IMR-90 (cell line): ENCODE measurements at regions not wholly inside any gene's neighbourhood (a gene's known extent, or its start where the extent isn't known, plus 50 kb on each side); places are given as distances from the start of the nearest gene placed in this dataset.

ENCODE experiments used
- ATAC-seq: fragments of 200-7000 bp; cut with Tn5 transposase; 2 replicates; pipeline ENCODE4 v1.9.1; 2020; ENCODE audit warnings: low read depth, mild to moderate bottlenecking, moderate library complexity
- BruUV-seq: library from RNA; stranded (reverse); fragments of 400-500 nt; replicated peaks from 2 replicates; lab custom pipeline; 2021; lab: Mats Ljungman, UMichigan
- CTCF ChIA-PET: fragments of 300-600 bp; formaldehyde crosslinking; extraction: SDS; loops from one replicate; lab custom pipeline; 2021; ENCODE audit warnings: antibody characterized with exemption; lab: Yijun Ruan, JAX
- POLR2A ChIA-PET: fragments of 300-600 bp; sonication (Branson Sonifier 250); formaldehyde crosslinking; loops from one replicate; lab custom pipeline; 2022; ENCODE audit warnings: antibody characterized with exemption; ENCODE audit not compliant: unreplicated experiment; lab: Charles Lee
- DNase-seq: peaks from one replicate; pipeline ENCODE4 v3.0.0; 2013
- H2AFZ ChIP-seq: replicated peaks from 2 replicates; pipeline ENCODE3; 2013; ENCODE audit warnings: low read length, mild to moderate bottlenecking; ENCODE audit not compliant: poor library complexity
- H2AK5ac ChIP-seq: 2 replicates; pipeline ENCODE4 v1.6.1; 2013; ENCODE audit warnings: low read depth, low read length, inconsistent platforms
- H2AK9ac ChIP-seq: replicated peaks from 2 replicates; pipeline ENCODE3; 2013; ENCODE audit warnings: mild to moderate bottlenecking, low read depth, low read length, moderate library complexity; ENCODE audit not compliant: poor library complexity
- H2BK120ac ChIP-seq: 2 replicates; pipeline ENCODE4 v1.6.1; 2013; ENCODE audit warnings: low read depth, low read length, inconsistent platforms
- H2BK15ac ChIP-seq: 3 replicates; pipeline ENCODE4 v1.6.1; 2013; ENCODE audit warnings: low read depth, low read length, inconsistent platforms
- H2BK20ac ChIP-seq: 2 replicates; pipeline ENCODE4 v1.6.1; 2013; ENCODE audit warnings: low read depth, mild to moderate bottlenecking, inconsistent platforms, low read length, moderate library complexity
- H2BK5ac ChIP-seq: 2 replicates; pipeline ENCODE4 v1.6.1; 2013; ENCODE audit warnings: mild to moderate bottlenecking, low read depth, low read length, inconsistent platforms; ENCODE audit not compliant: poor library complexity, severe bottlenecking
- H3K14ac ChIP-seq: replicated peaks from 2 replicates; pipeline ENCODE4 v1.6.1; 2013; ENCODE audit warnings: low read depth, low read length, inconsistent platforms
- H3K18ac ChIP-seq: 2 replicates; pipeline ENCODE4 v1.6.1; 2013; ENCODE audit warnings: low read depth, low read length, control low read depth
- H3K23ac ChIP-seq: 2 replicates; pipeline ENCODE4 v1.6.1; 2013; ENCODE audit warnings: low read depth, low read length, inconsistent platforms
- H3K27ac ChIP-seq: 2 replicates; pipeline ENCODE4 v1.5.1; 2013; ENCODE audit warnings: mild to moderate bottlenecking, control low read depth, low read length; ENCODE audit not compliant: insufficient read depth
- H3K27me3 ChIP-seq: 2 replicates; pipeline ENCODE4 v1.6.1; 2013; ENCODE audit warnings: low read length; ENCODE audit not compliant: control insufficient read depth, insufficient read depth
- H3K36me3 ChIP-seq: 2 replicates; pipeline ENCODE4 v1.6.1; 2013; ENCODE audit warnings: low read length, mixed read lengths; ENCODE audit not compliant: control insufficient read depth, insufficient read depth
- H3K4ac ChIP-seq: 2 replicates; pipeline ENCODE4 v1.6.1; 2013; ENCODE audit warnings: low read depth, low read length, inconsistent platforms
- H3K4me1 ChIP-seq: 2 replicates; pipeline ENCODE4 v1.6.1; 2013; ENCODE audit warnings: low read length, mixed read lengths; ENCODE audit not compliant: control insufficient read depth, insufficient read depth
- H3K4me2 ChIP-seq: 2 replicates; pipeline ENCODE4 v1.6.1; 2013; ENCODE audit warnings: low read depth, mild to moderate bottlenecking, control low read depth, low read length, moderate library complexity
- H3K4me3 ChIP-seq: 2 replicates; pipeline ENCODE4 v1.5.1; 2013; ENCODE audit warnings: low read depth, mild to moderate bottlenecking, control low read depth, low read length, moderate library complexity; ENCODE audit not compliant: insufficient read depth
- H3K56ac ChIP-seq: 2 replicates; pipeline ENCODE4 v1.6.1; 2013; ENCODE audit warnings: low read length, inconsistent platforms; ENCODE audit not compliant: insufficient read depth; ENCODE audit errors: extremely low read depth
- H3K79me1 ChIP-seq, 2 experiments: 2 replicates each; pipeline ENCODE4 v1.6.1; 2013; ENCODE audit warnings: low read length in 2 of 2, inconsistent platforms in 1 of 2, low read depth in 1 of 2
- H3K9ac ChIP-seq: 2 replicates; pipeline ENCODE4 v1.6.1; 2013; ENCODE audit warnings: low read depth, low read length, control low read depth
- H3K9me1 ChIP-seq: 2 replicates; pipeline ENCODE4 v1.6.1; 2013; ENCODE audit warnings: low read length, inconsistent platforms; ENCODE audit not compliant: insufficient read depth
- H3K9me3 ChIP-seq: 2 replicates; pipeline ENCODE4 v1.6.1; 2013; ENCODE audit warnings: low read length; ENCODE audit not compliant: control insufficient read depth, insufficient read depth
- H4K20me1 ChIP-seq: 2 replicates; pipeline ENCODE4 v1.6.1; 2013; ENCODE audit warnings: low read length, inconsistent platforms; ENCODE audit not compliant: insufficient read depth
- H4K5ac ChIP-seq: 2 replicates; pipeline ENCODE4 v1.6.1; 2013; ENCODE audit warnings: mild to moderate bottlenecking, low read depth, low read length, control low read depth
- H4K8ac ChIP-seq, 2 experiments: 2 replicates each; pipeline ENCODE4 v1.6.1; 2013; ENCODE audit warnings: low read depth in 2 of 2, low read length in 2 of 2, control low read depth in 1 of 2, inconsistent platforms in 1 of 2
- H4K91ac ChIP-seq: 2 replicates; pipeline ENCODE4 v1.6.1; 2013; ENCODE audit warnings: low read depth, low read length, inconsistent platforms; ENCODE audit not compliant: insufficient read depth
- CEBPB ChIP-seq: IDR thresholded peaks from 2 replicates; pipeline ENCODE4 v1.6.1; 2012; ENCODE audit warnings: low read depth, low read length, improper control_type of control experiment
- FOS ChIP-seq: fragments of 150-350 bp; IDR thresholded peaks from 2 replicates; pipeline ENCODE4 v1.6.1; 2016; ENCODE audit warnings: low read depth, low read length
- MAFK ChIP-seq: IDR thresholded peaks from 2 replicates; pipeline ENCODE4 v1.6.1; 2012; ENCODE audit warnings: low read depth, low read length, improper control_type of control experiment
- POLR2A ChIP-seq: IDR thresholded peaks from 2 replicates; pipeline ENCODE4 v1.6.1; 2012; ENCODE audit warnings: mild to moderate bottlenecking, low read depth, low read length
- WGBS, 2 experiments: methylation state at CpG; one replicate each; pipeline versions ENCODE4 v1.1.5 to v1.1.7; 2013; ENCODE audit warnings: missing lambda C conversion rate in 2 of 2; ENCODE audit not compliant: insufficient read length in 1 of 2; ENCODE audit errors: extremely low coverage in 2 of 2; 5-methylcytosine and 5-hydroxymethylcytosine counted together
- dilution Hi-C: fragments of 300-500 bp; cut with HindIII; formaldehyde crosslinking; loops from one replicate; pipeline ENCODE4 v1.14.3; 2018; ENCODE audit warnings: low sequenced_read_pairs; ENCODE audit not compliant: unreplicated experiment
- in situ Hi-C: fragments of 300-500 bp; cut with MboI; formaldehyde crosslinking; loops from 3 replicates; pipeline ENCODE4 v1.14.3; 2019; ENCODE audit warnings: low sequenced_read_pairs, inconsistent platforms, mixed read lengths
- intact Hi-C: fragments of 100-400 bp; cut with micrococcal nuclease; formaldehyde crosslinking; loops from 2 replicates; pipeline ENCODE4 v1.10.0; 2022
- TF ChIP-seq, protein P1 (sequence below): fragments of 150-350 bp; IDR thresholded peaks from 2 replicates; pipeline ENCODE4 v1.6.1; 2017; ENCODE audit warnings: mild to moderate bottlenecking, antibody characterized with exemption, low read length, low read depth

DNA sequence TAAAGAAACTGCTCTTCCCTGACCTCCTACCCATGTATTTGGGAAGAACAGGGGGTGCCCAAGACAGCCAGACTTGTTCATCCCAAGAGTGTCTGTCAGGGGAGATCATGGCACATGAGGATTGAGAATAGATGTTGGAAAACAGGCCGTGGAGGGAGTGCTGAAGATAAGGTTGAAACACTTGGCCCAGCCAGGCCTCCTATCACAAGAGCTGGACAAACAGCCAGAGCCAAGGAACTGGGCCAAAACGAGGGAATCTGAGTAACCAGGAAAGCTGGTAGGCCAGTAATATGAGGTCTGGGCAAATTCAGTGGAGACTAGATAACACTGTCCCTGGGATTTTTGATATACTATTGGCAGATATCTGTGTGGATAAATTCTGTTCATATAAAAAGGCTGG, 161.7 kb downstream of the TMX1 start:
- Histone ChIP-seq H2AK5ac (no peak overlapping the region), H3K36me3 (no peaks in the 10 kb centered on the region), H3K27me3 (no peaks in the 10 kb centered on the region), H3K9me1 (peaks cover 7% of the 10 kb centered on the region; the same call in 1 of the 2 replicates), H3K4ac (peak overlapping the region; percentile 7; the same call in 1 of the 2 replicates), H2BK20ac (peak overlapping the region; percentile 48; the same call in 1 of the 2 replicates), H3K4me1 (peaks cover 9% of the 10 kb centered on the region), H3K9ac (no peak overlapping the region), H2BK15ac (0 out of 3 replicates have a peak overlapping the region, but pooled peaks have one; percentile 50), H2AK9ac (no peak overlapping the region), H4K8ac (0 out of 4 replicates have a peak overlapping the region, but pooled peaks of 1 of the 2 experiments have one; percentile 17), H3K18ac (no peak overlapping the region), H3K56ac (no peak overlapping the region), H3K9me3 (no peaks in the 10 kb centered on the region), H3K27ac (no peak overlapping the region), H4K91ac (no peak overlapping the region), H3K23ac (no peak overlapping the region), H3K4me2 (no peak overlapping the region), H3K79me1 (peaks cover 0 to 16% of the 10 kb centered on the region in 2 experiments; a peak in 2 of 4 replicates), H2BK120ac (peak overlapping the region; percentile 36), H4K5ac (no peak overlapping the region), H2AFZ (peak overlapping the region; percentile 0), H4K20me1 (no peaks in the 10 kb centered on the region), H2BK5ac (no peak overlapping the region), H3K4me3 (no peak overlapping the region), H3K14ac (peak overlapping the region; percentile 24; the same call in 1 of the 2 replicates)
- WGBS, 2 experiments = 100% methylated on average over 1 of the region's 2 CpGs; no CpG with 5 or more reads in 1 of the 2 experiments
- intact Hi-C loops = no loop called here
- TF ChIP-seq MAFK (no peak), CEBPB (no peak), POLR2A (no peak), FOS (no peak)
- TF ChIP-seq, protein P1, sequence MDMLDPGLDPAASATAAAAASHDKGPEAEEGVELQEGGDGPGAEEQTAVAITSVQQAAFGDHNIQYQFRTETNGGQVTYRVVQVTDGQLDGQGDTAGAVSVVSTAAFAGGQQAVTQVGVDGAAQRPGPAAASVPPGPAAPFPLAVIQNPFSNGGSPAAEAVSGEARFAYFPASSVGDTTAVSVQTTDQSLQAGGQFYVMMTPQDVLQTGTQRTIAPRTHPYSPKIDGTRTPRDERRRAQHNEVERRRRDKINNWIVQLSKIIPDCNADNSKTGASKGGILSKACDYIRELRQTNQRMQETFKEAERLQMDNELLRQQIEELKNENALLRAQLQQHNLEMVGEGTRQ = no peak
- no TSS peak for BruUV-seq
- in situ Hi-C loops = no loop called here
- dilution Hi-C loops = no loop called here
- CTCF ChIA-PET = no interaction called here
- ATAC-seq (no peak), DNase-seq (no peak)
- POLR2A ChIA-PET = no interaction called here
